Kidney tubule cell (primary cell): ENCODE measurements at regions not wholly inside any gene's neighbourhood (a gene's known extent, or its start where the extent isn't known, plus 50 kb on each side); places are given as distances from the start of the nearest gene placed in this dataset.

Source experiments
- DNase-seq: peaks from one replicate; pipeline ENCODE4 v3.0.0-alpha.2; 2018; ENCODE audit warnings: low spot score

GRCh38 chr7:17651863-17652385 lies 288.4 kb downstream of the SNX13 start:
- peak; percentile 42 for DNase-seq

- no peak for DNase-seq
These were observed 285.4 kb downstream of the SNX13 start for GRCh38 chr7:17654940-17655339.

- DNase-seq = no peak
These were observed 281.2 kb downstream of the SNX13 start for GRCh38 chr7:17659126-17659525.

GRCh38 chr7:17660116-17660515 lies 280.2 kb downstream of the SNX13 start:
- DNase-seq = peak; percentile 25

GRCh38 chr7:17661982-17662585 lies 278.2 kb downstream of the SNX13 start:
- DNase-seq = peak; percentile 49

GRCh38 chr7:17663061-17663675 lies 277.1 kb downstream of the SNX13 start:
- peak; percentile 63 for DNase-seq

GRCh38 chr7:17665029-17665428 lies 275.3 kb downstream of the SNX13 start:
- no peak for DNase-seq

GRCh38 chr7:17668122-17668521 lies 272.2 kb downstream of the SNX13 start:
- DNase-seq = no peak

GRCh38 chr7:17669204-17669603 lies 271.1 kb downstream of the SNX13 start:
- no peak for DNase-seq

- DNase-seq = no peak
These were observed 268.3 kb downstream of the SNX13 start for GRCh38 chr7:17671956-17672355.

- DNase-seq = no peak
These were observed 267.5 kb downstream of the SNX13 start for GRCh38 chr7:17672783-17673182.

GRCh38 chr7:17674166-17674942 lies 265.9 kb downstream of the SNX13 start:
- DNase-seq = peak; percentile 17

GRCh38 chr7:17674943-17675608 lies 265.2 kb downstream of the SNX13 start:
- peak; percentile 51 for DNase-seq

- DNase-seq = peak; percentile 38
These were observed 262.9 kb downstream of the SNX13 start for GRCh38 chr7:17677408-17677807.

GRCh38 chr7:17678896-17679295 lies 261.4 kb downstream of the SNX13 start:
- DNase-seq = no peak

GRCh38 chr7:17679458-17679857 lies 260.8 kb downstream of the SNX13 start:
- DNase-seq = peak; percentile 32

GRCh38 chr7:17680026-17680425 lies 260.3 kb downstream of the SNX13 start:
- DNase-seq = peak; percentile 96

- DNase-seq = peak; percentile 51
These were observed 259.3 kb downstream of the SNX13 start for GRCh38 chr7:17680943-17681351.

- peak; percentile 36 for DNase-seq
These were observed 258.3 kb downstream of the SNX13 start for GRCh38 chr7:17681965-17682364.

- DNase-seq = peak; percentile 8
These were observed 257.7 kb downstream of the SNX13 start for GRCh38 chr7:17682586-17682985.

- no peak for DNase-seq
These were observed 255.2 kb downstream of the SNX13 start for GRCh38 chr7:17685141-17685540.

GRCh38 chr7:17687361-17687760 lies 252.9 kb downstream of the SNX13 start:
- DNase-seq = no peak
